ENCODE measurements at regions not wholly inside any gene's neighbourhood (a gene's known extent, or its start where the extent isn't known, plus 50 kb on each side); places are given as distances from the start of the nearest gene placed in this dataset.

DNA sequence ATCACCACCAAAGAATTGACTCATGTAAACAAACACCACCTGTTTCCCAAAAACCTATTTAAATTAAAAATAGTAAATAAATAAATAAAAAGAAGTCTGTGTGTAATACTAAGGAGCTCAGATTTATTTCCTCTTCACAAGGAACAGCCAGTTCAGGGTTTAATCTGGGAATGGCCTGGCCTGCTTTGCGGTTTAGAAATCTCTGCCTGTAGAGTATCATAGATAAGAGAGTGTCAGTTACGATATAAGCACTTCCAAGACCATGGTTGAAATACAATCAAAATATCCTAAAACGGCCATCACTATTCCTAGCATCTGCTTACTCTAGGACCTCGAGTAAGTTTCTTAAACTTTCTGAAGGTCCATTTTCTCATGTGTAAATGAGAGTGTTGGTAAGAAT lies 274.4 kb downstream of the PLPP3 start:
- DNase-seq = no peak
- Histone ChIP-seq H3K36me3 (no peaks in the 10 kb centered on the region), H3K27me3 (no peaks in the 10 kb centered on the region), H3K4me3 (ENCODE audit: low read depth, low read length) (no peak overlapping the region), H3K9me3 (no peaks in the 10 kb centered on the region), H3K4me1 (no peaks in the 10 kb centered on the region)
- TF ChIP-seq, protein P1, sequence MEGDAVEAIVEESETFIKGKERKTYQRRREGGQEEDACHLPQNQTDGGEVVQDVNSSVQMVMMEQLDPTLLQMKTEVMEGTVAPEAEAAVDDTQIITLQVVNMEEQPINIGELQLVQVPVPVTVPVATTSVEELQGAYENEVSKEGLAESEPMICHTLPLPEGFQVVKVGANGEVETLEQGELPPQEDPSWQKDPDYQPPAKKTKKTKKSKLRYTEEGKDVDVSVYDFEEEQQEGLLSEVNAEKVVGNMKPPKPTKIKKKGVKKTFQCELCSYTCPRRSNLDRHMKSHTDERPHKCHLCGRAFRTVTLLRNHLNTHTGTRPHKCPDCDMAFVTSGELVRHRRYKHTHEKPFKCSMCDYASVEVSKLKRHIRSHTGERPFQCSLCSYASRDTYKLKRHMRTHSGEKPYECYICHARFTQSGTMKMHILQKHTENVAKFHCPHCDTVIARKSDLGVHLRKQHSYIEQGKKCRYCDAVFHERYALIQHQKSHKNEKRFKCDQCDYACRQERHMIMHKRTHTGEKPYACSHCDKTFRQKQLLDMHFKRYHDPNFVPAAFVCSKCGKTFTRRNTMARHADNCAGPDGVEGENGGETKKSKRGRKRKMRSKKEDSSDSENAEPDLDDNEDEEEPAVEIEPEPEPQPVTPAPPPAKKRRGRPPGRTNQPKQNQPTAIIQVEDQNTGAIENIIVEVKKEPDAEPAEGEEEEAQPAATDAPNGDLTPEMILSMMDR (IDR thresholded peaks at IDR 0.05; ENCODE audit: low read depth, low read length) = no peak

DNA sequence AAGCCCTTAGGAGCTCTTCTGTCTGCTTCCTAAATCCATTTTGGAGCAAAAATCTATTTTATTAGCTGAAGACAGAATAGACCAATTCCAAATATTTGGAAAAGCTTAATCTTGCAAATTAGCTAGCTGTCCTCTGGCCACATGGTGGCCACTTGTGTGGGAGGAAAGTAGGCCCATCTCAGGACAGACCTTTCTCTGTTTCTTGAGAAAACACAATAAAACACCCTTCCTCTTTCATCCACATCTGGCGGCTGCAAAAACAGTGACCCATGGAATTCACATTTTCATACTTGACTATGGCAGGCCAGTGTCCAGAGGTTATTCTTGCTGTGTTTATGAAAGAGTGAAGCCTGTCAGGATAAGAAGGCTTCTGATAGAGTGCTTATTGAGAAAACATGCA lies 275.6 kb downstream of the PLPP3 start:
- TF ChIP-seq, protein P1 (IDR thresholded peaks at IDR 0.05; ENCODE audit: low read depth, low read length) = no peak
- no peaks in the 10 kb centered on the region for H3K9me3 ChIP-seq
- H3K4me3 ChIP-seq (ENCODE audit: low read depth, low read length) = no peak overlapping the region
- H3K36me3 ChIP-seq = no peaks in the 10 kb centered on the region
- H3K27me3 ChIP-seq = no peaks in the 10 kb centered on the region
- DNase-seq = no peak
- H3K4me1 ChIP-seq = no peaks in the 10 kb centered on the region

DNA sequence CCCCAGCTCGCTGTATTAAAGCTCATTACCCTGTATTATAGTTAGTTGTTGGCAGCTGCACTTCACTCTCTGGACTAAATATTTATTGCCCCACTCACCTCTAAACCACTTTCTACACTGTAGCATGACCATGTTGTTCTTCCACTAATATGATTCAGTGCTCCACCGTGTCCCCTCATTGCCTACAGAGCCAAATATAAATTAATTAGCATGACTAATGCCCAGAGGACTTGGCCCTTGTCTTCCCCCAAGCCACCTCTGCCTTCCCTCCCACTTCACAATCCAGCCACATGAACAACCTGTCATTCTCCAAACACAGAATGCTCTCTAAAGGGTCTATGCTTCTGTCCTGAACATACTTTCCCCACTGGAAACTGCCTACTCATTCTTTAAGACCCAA lies 276.5 kb downstream of the PLPP3 start:
- Histone ChIP-seq H3K36me3 (no peaks in the 10 kb centered on the region), H3K4me1 (no peaks in the 10 kb centered on the region), H3K27me3 (no peaks in the 10 kb centered on the region), H3K9me3 (no peaks in the 10 kb centered on the region), H3K4me3 (ENCODE audit: low read depth, low read length) (no peak overlapping the region)
- TF ChIP-seq, protein P1 (IDR thresholded peaks at IDR 0.05; ENCODE audit: low read depth, low read length) = no peak
- no peak for DNase-seq

DNA sequence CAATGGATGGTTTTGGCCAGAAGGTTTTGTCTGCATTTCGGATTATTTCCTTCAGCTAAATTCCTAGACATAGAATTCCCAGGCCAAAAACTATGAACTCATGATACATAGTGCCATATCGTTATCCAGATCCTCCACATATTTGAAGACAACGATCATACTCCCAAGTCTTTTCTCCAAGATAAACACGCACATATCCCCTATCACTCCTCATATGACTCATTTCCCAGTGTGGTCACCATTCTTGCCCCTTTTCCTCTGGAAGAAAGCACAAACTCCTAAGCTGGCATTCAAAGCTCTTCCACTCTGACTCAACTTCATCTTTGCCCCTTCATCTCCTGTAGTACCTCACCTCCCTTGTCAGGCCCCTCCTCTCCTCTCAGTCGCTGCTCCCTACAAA lies 277.6 kb downstream of the PLPP3 start:
- Histone ChIP-seq H3K4me3 (ENCODE audit: low read depth, low read length) (no peak overlapping the region), H3K36me3 (no peaks in the 10 kb centered on the region), H3K9me3 (no peaks in the 10 kb centered on the region), H3K27me3 (no peaks in the 10 kb centered on the region), H3K4me1 (no peaks in the 10 kb centered on the region)
- TF ChIP-seq, protein P1 (IDR thresholded peaks at IDR 0.05; ENCODE audit: low read depth, low read length) = no peak
- DNase-seq = no peak

DNA sequence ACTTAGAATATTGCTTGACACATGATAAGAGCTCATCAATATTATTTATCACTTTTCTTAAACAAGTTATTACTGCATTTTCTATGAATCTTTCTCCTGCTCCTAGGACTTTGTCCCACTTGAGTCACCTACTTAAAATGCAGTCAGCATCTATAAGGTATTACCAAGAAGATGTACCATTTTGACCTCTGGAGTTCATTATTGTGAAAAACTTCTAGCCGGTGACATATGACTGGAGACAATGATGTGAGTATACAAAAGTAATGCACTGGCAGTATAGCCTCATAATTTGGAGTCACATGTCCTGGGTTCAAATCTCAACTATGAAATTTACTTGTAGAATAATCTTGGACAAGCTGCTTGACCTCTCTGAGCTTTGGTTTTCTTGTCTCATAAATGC lies 278.5 kb downstream of the PLPP3 start:
- TF ChIP-seq, protein P1 (IDR thresholded peaks at IDR 0.05; ENCODE audit: low read depth, low read length) = no peak
- no peak for DNase-seq
- no peaks in the 10 kb centered on the region for H3K9me3 ChIP-seq
- no peak overlapping the region for H3K4me3 ChIP-seq (ENCODE audit: low read depth, low read length)
- no peaks in the 10 kb centered on the region for H3K4me1 ChIP-seq
- H3K36me3 ChIP-seq = no peaks in the 10 kb centered on the region
- no peaks in the 10 kb centered on the region for H3K27me3 ChIP-seq

DNA sequence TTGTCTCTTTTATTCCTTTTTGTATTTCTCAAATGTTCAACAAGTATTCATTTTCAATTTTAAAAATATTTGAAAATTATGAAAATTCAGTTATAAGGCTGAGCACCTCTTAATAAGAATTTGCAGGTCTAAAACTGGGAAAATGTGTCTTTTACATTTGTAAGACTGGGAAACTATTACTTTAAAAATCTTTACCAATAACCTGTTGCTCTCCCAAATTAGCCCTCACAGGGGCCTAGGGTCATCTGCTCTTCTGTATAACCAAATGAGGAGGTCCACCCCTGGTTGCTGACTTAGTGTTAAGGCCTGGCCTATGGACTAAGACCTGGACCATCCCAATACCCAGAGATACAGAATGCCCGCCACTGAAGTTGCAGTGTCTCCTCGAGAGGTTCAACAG lies 280.5 kb downstream of the PLPP3 start:
- DNase-seq = no peak
- H3K4me1 ChIP-seq = no peaks in the 10 kb centered on the region
- TF ChIP-seq, protein P1 (IDR thresholded peaks at IDR 0.05; ENCODE audit: low read depth, low read length) = no peak

More for the DNA sequence above, 280.5 kb downstream of the PLPP3 start:
- Histone ChIP-seq H3K9me3 (no peaks in the 10 kb centered on the region), H3K36me3 (no peaks in the 10 kb centered on the region), H3K27me3 (no peaks in the 10 kb centered on the region), H3K4me3 (ENCODE audit: low read depth, low read length) (no peak overlapping the region)
